ENCODE measurements at regions not wholly inside any gene's neighbourhood (a gene's known extent, or its start where the extent isn't known, plus 50 kb on each side); places are given as distances from the start of the nearest gene placed in this dataset.

- H3K4me3 ChIP-seq (ENCODE audit: control insufficient read depth, low read depth, low read length) = no peak overlapping the region
- TF ChIP-seq CTCF (conservative IDR thresholded peaks at IDR 0.05; ENCODE audit: control insufficient read depth, insufficient read depth, low read depth, low read length) = no peak
- DNase-seq (ENCODE audit: low read depth) = peak; percentile 71
Observed at GRCh38 chr18:40404284-40404683, 1550.8 kb upstream of the PIK3C3 start.

GRCh38 chr18:40402052-40402451 lies 1553.0 kb upstream of the PIK3C3 start:
- no peak for TF ChIP-seq CTCF (conservative IDR thresholded peaks at IDR 0.05; ENCODE audit: control insufficient read depth, insufficient read depth, low read depth, low read length)
- no peak overlapping the region for H3K4me3 ChIP-seq (ENCODE audit: control insufficient read depth, low read depth, low read length)
- DNase-seq (ENCODE audit: low read depth) = no peak

GRCh38 chr18:40388121-40388520 lies 1566.9 kb upstream of the PIK3C3 start:
- no peak for DNase-seq (ENCODE audit: low read depth)
- H3K4me3 ChIP-seq (ENCODE audit: control insufficient read depth, low read depth, low read length) = no peak overlapping the region
- no peak for TF ChIP-seq CTCF (conservative IDR thresholded peaks at IDR 0.05; ENCODE audit: control insufficient read depth, insufficient read depth, low read depth, low read length)

GRCh38 chr18:40387130-40387787 lies 1567.8 kb upstream of the PIK3C3 start:
- no peak overlapping the region for H3K4me3 ChIP-seq (ENCODE audit: control insufficient read depth, low read depth, low read length)

GRCh38 chr18:40382197-40382596 lies 1572.8 kb upstream of the PIK3C3 start:
- no peak overlapping the region for H3K4me3 ChIP-seq (ENCODE audit: control insufficient read depth, low read depth, low read length)
- TF ChIP-seq CTCF (conservative IDR thresholded peaks at IDR 0.05; ENCODE audit: control insufficient read depth, insufficient read depth, low read depth, low read length) = no peak
- peak; percentile 35 for DNase-seq (ENCODE audit: low read depth)

More at GRCh38 chr18:40387130-40387787, 1567.8 kb upstream of the PIK3C3 start:
- TF ChIP-seq CTCF (conservative IDR thresholded peaks at IDR 0.05; ENCODE audit: control insufficient read depth, insufficient read depth, low read depth, low read length) = no peak
- no peak for DNase-seq (ENCODE audit: low read depth)

- DNase-seq (ENCODE audit: low read depth) = peak; percentile 50
- H3K4me3 ChIP-seq (ENCODE audit: control insufficient read depth, low read depth, low read length) = no peak overlapping the region
- no peak for TF ChIP-seq CTCF (conservative IDR thresholded peaks at IDR 0.05; ENCODE audit: control insufficient read depth, insufficient read depth, low read depth, low read length)
Observed at GRCh38 chr18:40380686-40381439, 1574.2 kb upstream of the PIK3C3 start.

Data from fibroblast of mammary gland (primary cell).